Dermis microvascular lymphatic vessel endothelial cell (primary cell): ENCODE measurements at regions not wholly inside any gene's neighbourhood (a gene's known extent, or its start where the extent isn't known, plus 50 kb on each side); places are given as distances from the start of the nearest gene placed in this dataset.

Experiments
- DNase-seq, 2 donors: peaks; one replicate each; pipeline versions ENCODE4 v3.0.0 to v3.0.0-alpha.2; 2010; ENCODE audit warnings: low read depth in 2 of 2

GRCh38 chr13:105177265-105177900 lies 1358.1 kb downstream of the EFNB2 start:
- DNase-seq, result no peak

- no peak for DNase-seq
Measured at GRCh38 chr13:105170438-105170837, 1365.0 kb downstream of the EFNB2 start.

GRCh38 chr13:105168295-105168694 lies 1367.2 kb downstream of the EFNB2 start:
- DNase-seq, result no peak

GRCh38 chr13:105167385-105167784 lies 1368.1 kb downstream of the EFNB2 start:
- no peak for DNase-seq

- no peak for DNase-seq
Measured at GRCh38 chr13:105165449-105166125, 1369.9 kb downstream of the EFNB2 start.

GRCh38 chr13:105159841-105160240 lies 1375.6 kb downstream of the EFNB2 start:
- no peak for DNase-seq

- no peak for DNase-seq
Measured at GRCh38 chr13:105153611-105154010, 1381.9 kb downstream of the EFNB2 start.

GRCh38 chr13:105151639-105152038 lies 1383.8 kb downstream of the EFNB2 start:
- DNase-seq, result no peak

- peak; percentile 28 to 90 for DNase-seq
Measured at GRCh38 chr13:105147461-105147860, 1388.0 kb downstream of the EFNB2 start.

GRCh38 chr13:105144936-105145335 lies 1390.5 kb downstream of the EFNB2 start:
- peak in 1 of 2 donors; percentile 51 for DNase-seq

- no peak for DNase-seq
Measured at GRCh38 chr13:105144020-105144419, 1391.4 kb downstream of the EFNB2 start.

- peak; percentile 12 to 67 for DNase-seq
Measured at GRCh38 chr13:105142556-105142955, 1392.9 kb downstream of the EFNB2 start.

- no peak for DNase-seq
Measured at GRCh38 chr13:105139380-105140285, 1395.8 kb downstream of the EFNB2 start.

GRCh38 chr13:105139048-105139379 lies 1396.4 kb downstream of the EFNB2 start:
- no peak for DNase-seq

GRCh38 chr13:105135852-105136615 lies 1399.4 kb downstream of the EFNB2 start:
- DNase-seq, result no peak

GRCh38 chr13:105127732-105128131 lies 1407.7 kb downstream of the EFNB2 start:
- no peak for DNase-seq

GRCh38 chr13:105121221-105121620 lies 1414.2 kb downstream of the EFNB2 start:
- peak; percentile 40 to 75 for DNase-seq

GRCh38 chr13:105118426-105118985 lies 1417.0 kb downstream of the EFNB2 start:
- peak in 1 of 2 donors; percentile 39 for DNase-seq

GRCh38 chr13:105116966-105117365 lies 1418.5 kb downstream of the EFNB2 start:
- peak; percentile 39 to 83 for DNase-seq

GRCh38 chr13:105112561-105112960 lies 1422.9 kb downstream of the EFNB2 start:
- no peak for DNase-seq

- no peak for DNase-seq
Measured at GRCh38 chr13:105107781-105108180, 1427.7 kb downstream of the EFNB2 start.
